ENCODE measurements at regions not wholly inside any gene's neighbourhood (a gene's known extent, or its start where the extent isn't known, plus 50 kb on each side); places are given as distances from the start of the nearest gene placed in this dataset.

DNA sequence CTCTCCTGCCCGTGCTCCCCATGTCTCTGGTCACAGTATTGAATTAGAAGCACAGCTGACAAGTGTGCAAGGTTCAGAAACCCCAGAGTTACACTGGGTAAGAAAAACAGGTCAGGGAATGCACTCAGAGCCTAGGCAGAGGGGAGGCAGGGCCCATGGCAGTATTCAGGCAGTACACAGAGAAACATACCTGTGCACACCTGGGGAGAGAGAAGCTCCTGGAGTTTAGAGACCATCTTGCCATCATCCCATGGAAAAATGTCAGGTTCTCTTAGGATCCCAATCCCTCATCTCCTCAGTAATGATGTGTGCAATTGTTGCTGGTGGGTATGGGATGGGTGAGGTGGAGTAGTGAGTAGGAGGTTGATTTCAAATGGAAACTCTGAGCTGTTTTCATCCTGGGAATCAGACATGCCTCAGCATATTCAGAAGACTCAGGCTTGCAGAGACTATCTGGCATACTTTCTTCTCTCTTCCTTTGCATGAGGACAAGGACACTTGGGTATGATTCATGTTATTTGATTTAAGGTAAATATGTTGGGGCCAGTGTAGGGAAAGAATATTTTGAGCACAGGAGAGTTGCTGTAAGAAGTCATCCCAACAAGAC, 228.5 kb downstream of the ESM1 start:
- TF ChIP-seq, protein P1, sequence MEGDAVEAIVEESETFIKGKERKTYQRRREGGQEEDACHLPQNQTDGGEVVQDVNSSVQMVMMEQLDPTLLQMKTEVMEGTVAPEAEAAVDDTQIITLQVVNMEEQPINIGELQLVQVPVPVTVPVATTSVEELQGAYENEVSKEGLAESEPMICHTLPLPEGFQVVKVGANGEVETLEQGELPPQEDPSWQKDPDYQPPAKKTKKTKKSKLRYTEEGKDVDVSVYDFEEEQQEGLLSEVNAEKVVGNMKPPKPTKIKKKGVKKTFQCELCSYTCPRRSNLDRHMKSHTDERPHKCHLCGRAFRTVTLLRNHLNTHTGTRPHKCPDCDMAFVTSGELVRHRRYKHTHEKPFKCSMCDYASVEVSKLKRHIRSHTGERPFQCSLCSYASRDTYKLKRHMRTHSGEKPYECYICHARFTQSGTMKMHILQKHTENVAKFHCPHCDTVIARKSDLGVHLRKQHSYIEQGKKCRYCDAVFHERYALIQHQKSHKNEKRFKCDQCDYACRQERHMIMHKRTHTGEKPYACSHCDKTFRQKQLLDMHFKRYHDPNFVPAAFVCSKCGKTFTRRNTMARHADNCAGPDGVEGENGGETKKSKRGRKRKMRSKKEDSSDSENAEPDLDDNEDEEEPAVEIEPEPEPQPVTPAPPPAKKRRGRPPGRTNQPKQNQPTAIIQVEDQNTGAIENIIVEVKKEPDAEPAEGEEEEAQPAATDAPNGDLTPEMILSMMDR (conservative IDR thresholded peaks at IDR 0.05) = no peak
- H3K27ac ChIP-seq = no peak overlapping the region

DNA sequence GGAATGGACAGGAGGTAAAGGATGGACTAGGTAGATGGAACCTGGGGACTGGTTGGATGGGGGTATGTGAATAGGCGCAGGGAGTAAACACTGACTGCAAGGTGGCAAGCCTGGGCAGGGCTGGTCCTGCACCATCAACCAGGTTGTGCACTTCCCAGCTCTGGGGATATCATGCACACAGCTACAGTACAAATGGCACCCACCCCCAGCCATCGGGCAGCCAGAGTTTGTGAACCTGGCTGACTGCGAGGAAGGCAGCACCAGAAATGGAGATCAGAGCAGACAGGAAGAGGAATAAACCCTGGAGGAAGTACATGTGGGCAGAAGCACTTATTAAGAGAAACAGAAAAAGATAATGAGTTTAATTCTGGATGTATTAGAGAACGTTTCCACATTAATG, 229.1 kb downstream of the ESM1 start:
- H3K27ac ChIP-seq = no peak overlapping the region
- TF ChIP-seq, protein P1 (conservative IDR thresholded peaks at IDR 0.05) = no peak

DNA sequence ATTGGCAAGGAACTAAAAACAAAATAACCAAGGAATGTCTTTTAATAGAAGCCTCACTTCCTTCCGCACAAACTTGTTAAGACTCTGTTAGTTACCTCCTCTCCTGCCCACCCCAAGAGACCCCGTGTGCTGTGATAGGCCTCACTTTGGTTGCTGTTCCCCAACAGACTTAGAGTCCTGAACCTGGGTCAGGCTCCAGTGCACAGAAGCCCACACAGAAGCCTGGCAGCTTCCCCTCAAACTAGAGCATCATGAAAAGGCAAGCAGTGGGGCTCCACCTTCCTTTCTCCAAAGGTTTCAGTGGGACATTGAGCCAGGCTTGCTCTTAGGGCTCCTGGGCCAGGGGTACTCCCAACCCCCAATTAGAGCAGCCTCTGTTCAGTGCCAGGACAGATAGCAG, 230.5 kb downstream of the ESM1 start:
- TF ChIP-seq, protein P1 (conservative IDR thresholded peaks at IDR 0.05) = no peak
- no peak overlapping the region for H3K27ac ChIP-seq

DNA sequence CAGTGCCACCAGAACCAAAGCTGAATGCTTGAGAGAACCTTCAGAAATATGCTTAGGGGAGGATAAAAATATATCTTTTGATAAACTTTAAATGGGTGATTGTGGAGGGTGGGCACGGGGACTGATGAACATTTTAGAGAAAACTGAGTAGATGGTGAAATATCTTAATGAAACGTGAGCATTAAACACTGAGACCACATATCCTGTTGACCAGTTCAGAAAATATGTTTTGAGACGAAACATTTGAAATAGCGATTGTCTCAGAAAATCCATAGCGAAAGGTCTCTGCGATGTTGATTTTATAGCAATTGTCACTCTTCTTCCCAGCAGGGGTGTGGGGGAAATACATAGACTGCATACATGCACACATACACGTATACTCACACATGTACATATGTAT, 231.0 kb downstream of the ESM1 start:
- TF ChIP-seq, protein P1 (conservative IDR thresholded peaks at IDR 0.05) = no peak

DNA sequence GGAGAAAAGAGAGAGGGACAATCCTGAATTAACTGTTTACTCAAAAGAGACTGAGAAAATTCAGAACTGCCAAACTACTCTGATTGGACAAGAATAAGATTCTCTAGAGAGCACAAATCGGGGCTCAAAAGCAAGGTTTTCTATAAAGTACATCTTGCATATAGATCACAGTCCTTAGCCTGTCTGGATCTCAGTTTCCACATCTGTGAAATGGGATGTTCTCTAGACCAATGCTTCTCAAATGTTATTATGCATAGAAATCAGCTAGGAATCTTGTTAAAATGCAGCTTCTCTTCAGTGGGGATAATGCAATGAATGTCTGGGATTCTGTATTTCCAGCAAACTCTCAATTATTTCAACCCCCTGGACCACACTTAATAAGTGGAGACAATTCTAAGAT, 231.6 kb downstream of the ESM1 start:
- TF ChIP-seq, protein P1 (conservative IDR thresholded peaks at IDR 0.05) = no peak
- H3K27ac ChIP-seq = no peak overlapping the region

More for the DNA sequence above, 231.0 kb downstream of the ESM1 start:
- H3K27ac ChIP-seq = no peak overlapping the region

DNA sequence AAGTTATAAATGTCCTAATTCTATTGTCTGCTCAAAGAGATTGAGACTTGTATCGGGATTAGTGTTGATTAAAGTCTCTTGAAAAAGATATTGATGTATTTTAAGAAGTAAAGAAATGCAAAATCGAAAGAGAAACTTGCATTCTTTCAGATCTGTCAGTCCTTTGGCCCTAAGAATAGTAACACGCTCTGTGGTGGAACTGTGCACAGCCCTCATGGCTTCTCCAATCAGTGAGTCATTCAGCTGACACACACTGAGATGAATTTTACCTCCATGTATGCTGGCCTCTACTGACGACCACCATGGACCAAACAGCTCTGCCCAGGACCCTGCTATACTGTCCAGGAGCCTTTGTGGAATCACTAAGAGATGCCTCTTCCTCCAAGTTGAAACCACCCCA, 232.4 kb downstream of the ESM1 start:
- H3K27ac ChIP-seq = no peak overlapping the region
- TF ChIP-seq, protein P1 (conservative IDR thresholded peaks at IDR 0.05) = no peak

DNA sequence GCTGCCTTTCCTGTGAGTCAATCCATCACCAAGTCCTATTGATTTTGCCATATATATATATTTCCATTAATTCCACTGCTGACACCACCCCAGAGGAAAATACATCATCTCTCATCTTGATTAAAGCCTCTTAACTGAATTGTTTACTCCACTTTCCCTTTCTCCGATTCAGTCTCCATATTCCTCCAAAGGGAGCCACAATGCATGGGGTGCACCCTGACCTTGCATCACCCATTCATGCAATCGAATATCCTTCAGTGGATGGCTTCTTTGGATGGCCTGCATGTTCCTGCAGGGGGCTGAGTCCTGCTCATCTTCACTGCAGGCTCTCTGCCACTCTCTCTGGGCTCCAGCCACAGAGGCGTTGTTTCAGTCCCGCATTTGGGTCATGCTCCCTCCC, 231.0 kb downstream of the SNX18 start:
- H3K27ac ChIP-seq = no peak overlapping the region
- TF ChIP-seq, protein P1 (conservative IDR thresholded peaks at IDR 0.05) = no peak
